ENCODE measurements at regions not wholly inside any gene's neighbourhood (a gene's known extent, or its start where the extent isn't known, plus 50 kb on each side); places are given as distances from the start of the nearest gene placed in this dataset.

- DNase-seq (ENCODE audit: low read depth in 3 of 3) = no peak
These were observed 101.2 kb upstream of the GNAO1 start for GRCh38 chr16:56090076-56090475.

GRCh38 chr16:56087626-56088025 is 103.7 kb upstream of the GNAO1 start:
- no peak for DNase-seq (ENCODE audit: low read depth in 3 of 3)

GRCh38 chr16:56081371-56081770 is 109.9 kb upstream of the GNAO1 start:
- DNase-seq (ENCODE audit: low read depth in 3 of 3) = no peak

GRCh38 chr16:56075732-56076388 is 115.4 kb upstream of the GNAO1 start:
- DNase-seq (ENCODE audit: low read depth in 3 of 3) = no peak

- no peak for DNase-seq (ENCODE audit: low read depth in 3 of 3)
These were observed 117.8 kb upstream of the GNAO1 start for GRCh38 chr16:56073508-56073907.

- DNase-seq (ENCODE audit: low read depth in 3 of 3) = no peak
These were observed 119.2 kb upstream of the GNAO1 start for GRCh38 chr16:56072096-56072495.

- DNase-seq (ENCODE audit: low read depth in 3 of 3) = no peak
These were observed 122.5 kb upstream of the GNAO1 start for GRCh38 chr16:56068816-56069215.

GRCh38 chr16:56068314-56068713 is 123.0 kb upstream of the GNAO1 start:
- DNase-seq (ENCODE audit: low read depth in 3 of 3) = no peak

- no peak for DNase-seq (ENCODE audit: low read depth in 3 of 3)
These were observed 123.9 kb upstream of the GNAO1 start for GRCh38 chr16:56067406-56067805.

- DNase-seq (ENCODE audit: low read depth in 3 of 3) = no peak
These were observed 124.7 kb upstream of the GNAO1 start for GRCh38 chr16:56066617-56067016.

GRCh38 chr16:56063111-56063510 is 128.2 kb upstream of the GNAO1 start:
- no peak for DNase-seq (ENCODE audit: low read depth in 3 of 3)

- no peak for DNase-seq (ENCODE audit: low read depth in 3 of 3)
These were observed 134.1 kb upstream of the GNAO1 start for GRCh38 chr16:56057151-56057550.

GRCh38 chr16:56050916-56051315 is 140.4 kb upstream of the GNAO1 start:
- DNase-seq (ENCODE audit: low read depth in 3 of 3) = no peak

GRCh38 chr16:56048425-56049105 is 142.7 kb upstream of the GNAO1 start:
- no peak for DNase-seq (ENCODE audit: low read depth in 3 of 3)

- DNase-seq (ENCODE audit: low read depth in 3 of 3) = no peak
These were observed 143.7 kb upstream of the GNAO1 start for GRCh38 chr16:56047307-56048234.

- DNase-seq (ENCODE audit: low read depth in 3 of 3) = no peak
These were observed 148.9 kb upstream of the GNAO1 start for GRCh38 chr16:56042416-56042815.

- DNase-seq (ENCODE audit: low read depth in 3 of 3) = no peak
These were observed 149.6 kb upstream of the GNAO1 start for GRCh38 chr16:56041556-56042140.

- no peak for DNase-seq (ENCODE audit: low read depth in 3 of 3)
These were observed 152.7 kb upstream of the GNAO1 start for GRCh38 chr16:56038564-56039098.

- no peak for DNase-seq (ENCODE audit: low read depth in 3 of 3)
These were observed 156.9 kb upstream of the CES5A start for GRCh38 chr16:56032072-56032471.

- no peak for DNase-seq (ENCODE audit: low read depth in 3 of 3)
These were observed 153.9 kb upstream of the CES5A start for GRCh38 chr16:56029026-56029425.

GRCh38 chr16:56022818-56023217 is 147.6 kb upstream of the CES5A start:
- DNase-seq (ENCODE audit: low read depth in 3 of 3) = no peak

- no peak for DNase-seq (ENCODE audit: low read depth in 3 of 3)
These were observed 144.1 kb upstream of the CES5A start for GRCh38 chr16:56019274-56019673.

Measured in stimulated activated CD4-positive, alpha-beta T cell treated with anti-CD3 and anti-CD28 coated beads, TNF-alpha, amount 100 ng/mL, for 4 hours (primary cell).